Activated T-cell treated with anti-CD3 and anti-CD28 coated beads for 1 hour (primary cell): ENCODE measurements at regions not wholly inside any gene's neighbourhood (a gene's known extent, or its start where the extent isn't known, plus 50 kb on each side); places are given as distances from the start of the nearest gene placed in this dataset.

Experiments used
- DNase-seq: peaks from one replicate; pipeline ENCODE4 v3.0.0-alpha.2; 2020; ENCODE audit warnings: low read depth

GRCh38 chr14:62015945-62016344 lies 253.7 kb downstream of the SNAPC1 start:
- no peak for DNase-seq

GRCh38 chr14:62017651-62018230 lies 255.5 kb downstream of the SNAPC1 start:
- DNase-seq, result no peak

DNA sequence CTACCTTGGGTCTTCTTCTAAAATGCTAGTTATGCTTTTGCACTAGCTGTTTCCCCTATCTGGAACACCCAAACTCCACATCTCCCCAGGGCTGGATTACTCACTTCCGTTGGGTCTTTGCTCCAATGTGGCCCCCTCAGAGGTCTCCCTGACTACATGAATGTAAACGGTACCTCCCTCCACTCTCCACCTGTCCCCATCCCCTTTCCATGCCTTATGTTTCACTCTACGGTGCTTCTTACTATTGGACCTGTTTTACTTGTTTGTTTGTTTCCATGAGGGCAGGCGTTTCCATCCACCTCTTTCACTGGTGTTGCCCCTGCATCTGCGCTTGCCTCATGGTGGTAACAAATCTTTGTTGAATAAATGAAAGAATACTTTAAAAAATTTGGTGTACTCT lies 256.4 kb downstream of the SNAPC1 start:
- no peak for DNase-seq

DNA sequence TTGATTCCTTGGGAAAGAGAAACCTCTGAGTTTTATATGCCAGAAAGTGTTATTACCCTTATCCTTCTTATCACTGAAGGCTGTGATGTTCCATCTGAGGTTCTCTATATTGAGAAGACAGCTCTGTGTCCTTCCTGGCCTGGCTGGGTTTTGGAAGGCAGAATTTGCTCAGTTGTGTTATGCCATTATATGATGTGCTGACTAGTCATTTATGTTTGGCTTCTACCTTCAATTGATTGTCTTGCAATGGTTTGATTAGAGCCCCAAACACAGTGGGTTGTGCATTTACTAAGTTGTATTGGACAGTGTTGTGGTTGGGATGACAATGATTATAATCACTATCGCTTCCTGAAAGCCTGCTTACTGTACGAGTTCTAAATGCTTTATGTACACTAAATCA lies 265.7 kb downstream of the SNAPC1 start:
- no peak for DNase-seq

DNA sequence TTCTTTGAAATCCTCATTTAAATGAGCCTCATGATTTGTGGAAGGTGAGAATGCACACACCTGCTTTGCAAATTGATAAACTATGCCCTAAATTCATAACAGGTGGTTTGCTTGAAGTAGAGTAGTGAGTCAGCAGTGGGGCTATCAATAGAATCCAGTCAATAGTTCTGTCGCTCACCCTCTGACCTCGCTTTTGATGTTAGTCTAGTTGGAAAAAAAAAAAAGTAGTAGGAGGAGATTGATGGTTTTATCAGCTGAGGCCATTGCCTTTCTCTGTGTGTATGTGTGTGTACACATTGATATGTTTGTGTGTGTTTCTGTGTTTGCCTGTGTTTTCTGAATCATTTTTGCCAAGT lies 267.3 kb downstream of the SNAPC1 start:
- no peak for DNase-seq

- DNase-seq, result no peak
Observed at GRCh38 chr14:62030387-62030786, 268.2 kb downstream of the SNAPC1 start.

DNA sequence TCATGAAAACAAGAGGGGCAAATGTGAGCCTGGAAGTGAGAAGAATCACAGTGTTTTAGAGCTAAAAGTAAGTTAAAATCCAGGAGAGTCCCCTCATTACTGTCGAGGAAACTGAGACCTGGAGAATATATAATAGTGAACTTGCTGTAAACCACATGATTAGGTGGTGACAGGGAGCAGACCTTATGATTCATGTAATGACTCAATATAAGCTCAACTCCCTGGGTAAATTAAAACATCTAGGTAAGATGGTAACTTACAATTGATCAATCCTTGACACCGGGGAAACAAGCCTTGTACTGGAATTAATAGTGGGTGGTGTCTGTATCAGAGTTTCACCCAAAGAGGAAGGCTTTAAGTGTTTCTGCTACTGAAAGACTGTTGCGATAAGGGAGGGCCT lies 269.3 kb downstream of the SNAPC1 start:
- DNase-seq, result no peak

- no peak for DNase-seq
Observed at GRCh38 chr14:62053188-62053587, 291.0 kb downstream of the SNAPC1 start.

GRCh38 chr14:62056789-62057188 lies 294.6 kb downstream of the SNAPC1 start:
- no peak for DNase-seq

- no peak for DNase-seq
Observed at GRCh38 chr14:62062645-62063044, 300.4 kb downstream of the SNAPC1 start.

DNA sequence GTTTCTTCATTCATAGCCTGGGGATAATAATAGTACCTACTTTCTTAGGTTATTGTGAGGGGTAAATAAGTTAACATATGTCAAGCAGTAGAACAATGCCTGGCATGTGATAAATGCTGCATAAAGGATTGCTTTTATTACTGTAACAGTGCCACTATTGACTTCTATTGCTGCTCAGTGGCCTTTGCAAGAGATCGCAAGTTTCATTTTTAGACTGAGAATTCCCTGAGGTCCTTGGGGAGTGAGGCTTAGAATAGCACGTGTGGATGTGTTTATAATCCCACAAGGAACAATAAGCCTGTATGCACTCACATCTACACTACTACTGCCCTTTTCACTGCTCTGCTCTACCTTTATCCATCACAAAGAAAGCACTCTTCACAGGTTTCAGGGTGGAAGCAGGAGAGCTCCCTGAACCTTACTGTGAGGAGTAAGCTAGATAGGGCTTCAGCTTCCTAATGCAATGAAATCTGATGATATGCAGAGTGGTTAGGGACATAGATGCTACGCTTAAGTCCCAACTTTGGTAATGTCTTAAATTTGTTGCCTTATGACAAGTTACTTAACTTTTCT lies 302.6 kb downstream of the SNAPC1 start:
- DNase-seq, result no peak

- no peak for DNase-seq
Observed at GRCh38 chr14:62066304-62066703, 304.1 kb downstream of the SNAPC1 start.

DNA sequence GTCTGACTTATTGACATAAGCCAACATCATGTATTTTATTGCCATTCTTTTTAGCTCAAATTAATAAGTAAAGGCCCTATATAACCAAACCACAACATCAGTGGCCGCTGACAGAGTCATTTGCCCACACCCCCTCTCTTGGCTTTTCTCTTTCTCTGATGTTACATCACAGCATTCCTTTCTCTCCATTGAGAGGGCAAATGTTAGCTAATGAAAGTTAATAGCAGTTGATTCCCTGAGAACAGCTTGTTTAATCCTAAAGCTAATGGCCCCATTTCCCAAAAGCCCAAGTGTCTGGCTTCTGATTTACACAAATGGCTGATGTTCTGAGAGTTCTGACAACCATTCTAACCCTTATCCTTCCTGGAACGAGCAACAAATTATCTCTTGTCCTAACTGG lies 308.8 kb downstream of the SNAPC1 start:
- DNase-seq, result no peak

DNA sequence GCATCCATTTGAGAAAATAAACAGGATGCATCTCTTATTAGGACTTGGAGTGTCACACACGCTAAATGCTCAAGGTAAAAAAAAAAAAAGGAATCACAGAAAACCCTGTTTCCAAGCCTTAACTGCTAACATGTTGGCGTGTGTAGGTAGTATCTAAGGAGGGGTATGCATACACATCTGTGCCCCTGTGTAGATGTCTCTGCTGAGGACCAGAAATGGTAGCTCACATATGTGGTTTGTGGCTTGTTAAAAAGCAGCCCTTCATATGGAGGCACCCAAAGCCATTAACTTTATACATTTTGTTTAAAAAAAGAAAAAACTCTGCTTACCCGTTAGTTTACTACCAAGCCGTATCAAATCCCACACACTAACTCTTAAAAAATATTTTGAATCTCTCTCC lies 314.1 kb downstream of the SNAPC1 start:
- no peak for DNase-seq

- DNase-seq, result no peak
Observed at GRCh38 chr14:62076825-62077605, 314.8 kb downstream of the SNAPC1 start.

GRCh38 chr14:62077676-62078261 lies 315.5 kb downstream of the SNAPC1 start:
- no peak for DNase-seq

DNA sequence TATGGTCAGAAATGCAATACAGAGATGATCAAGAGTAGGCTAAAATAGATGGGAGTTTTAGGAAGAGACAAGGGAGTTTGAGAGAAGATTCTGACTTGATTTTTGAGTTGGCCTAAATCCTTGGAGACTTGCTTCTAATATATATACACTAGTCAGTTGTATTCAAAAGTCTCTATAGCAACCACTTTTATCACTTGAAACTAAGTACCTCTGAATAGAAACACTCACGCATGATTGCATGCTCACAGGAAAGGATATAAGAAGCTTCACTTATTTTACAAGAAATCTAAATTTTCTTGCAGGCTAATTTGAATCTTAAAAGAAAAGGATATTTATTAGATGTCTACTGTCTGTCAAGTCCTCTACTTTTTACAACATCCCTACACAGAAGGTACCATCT lies 316.8 kb downstream of the SNAPC1 start:
- DNase-seq, result no peak

GRCh38 chr14:62081012-62081612 lies 318.9 kb downstream of the SNAPC1 start:
- DNase-seq, result no peak

DNA sequence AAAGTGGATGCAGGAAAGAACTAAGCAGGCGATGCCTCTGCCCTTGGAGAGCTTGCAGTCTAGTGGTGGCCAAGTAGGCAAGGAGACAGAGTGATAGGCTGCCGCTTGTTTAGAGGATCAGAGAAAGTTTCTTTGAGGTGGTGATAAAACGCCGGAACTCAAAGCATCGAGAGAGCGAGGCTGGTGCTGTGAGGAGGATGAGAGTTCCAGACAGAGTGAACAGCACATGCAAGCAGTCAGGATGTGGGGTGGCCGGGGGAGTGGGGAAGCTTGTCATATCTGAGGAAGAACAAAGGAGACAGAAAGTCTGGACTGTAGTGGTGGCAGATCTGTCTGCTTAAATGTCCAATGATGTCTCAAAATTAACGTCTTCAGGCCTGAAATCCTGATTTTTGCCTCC lies 319.7 kb downstream of the SNAPC1 start:
- DNase-seq, result no peak

DNA sequence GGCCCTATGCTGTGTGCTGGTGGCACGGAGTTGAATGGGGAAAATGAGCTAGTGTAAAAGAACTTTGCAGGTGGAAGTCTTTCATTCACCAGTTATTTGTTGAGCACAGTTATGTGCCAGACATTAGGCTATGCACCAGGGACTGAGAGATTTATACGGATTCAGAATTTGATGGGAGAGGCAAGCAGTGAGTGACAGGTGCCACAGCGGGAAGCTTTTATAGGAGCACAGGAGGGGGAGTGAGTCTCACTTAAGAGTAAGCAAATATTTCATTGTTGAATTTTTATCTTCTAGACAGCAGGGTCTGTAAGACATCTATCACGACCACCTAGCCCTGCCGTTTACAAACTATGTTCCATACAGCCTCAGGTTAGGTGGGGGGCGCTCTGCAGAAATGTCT lies 320.6 kb downstream of the SNAPC1 start:
- DNase-seq, result no peak

DNA sequence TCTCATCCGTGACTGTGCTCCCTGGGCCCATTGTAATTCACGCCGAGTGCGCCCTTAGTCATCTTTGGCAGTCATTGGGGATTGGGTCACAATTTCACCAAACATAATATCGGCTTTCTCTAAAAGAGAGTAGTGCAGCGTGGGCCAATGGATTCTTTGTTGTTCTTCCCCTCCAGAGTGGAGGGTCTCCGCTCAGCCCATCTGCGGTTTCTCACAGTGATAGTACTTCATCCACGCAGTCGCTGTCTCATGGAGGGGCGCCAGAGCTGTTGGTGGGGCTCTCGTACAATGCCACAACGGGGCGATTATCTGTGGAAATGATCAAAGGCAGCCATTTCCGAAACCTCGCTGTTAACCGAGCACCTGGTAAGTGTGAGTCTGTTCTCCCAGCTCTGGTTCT lies 321.8 kb downstream of the SNAPC1 start:
- no peak for DNase-seq

DNA sequence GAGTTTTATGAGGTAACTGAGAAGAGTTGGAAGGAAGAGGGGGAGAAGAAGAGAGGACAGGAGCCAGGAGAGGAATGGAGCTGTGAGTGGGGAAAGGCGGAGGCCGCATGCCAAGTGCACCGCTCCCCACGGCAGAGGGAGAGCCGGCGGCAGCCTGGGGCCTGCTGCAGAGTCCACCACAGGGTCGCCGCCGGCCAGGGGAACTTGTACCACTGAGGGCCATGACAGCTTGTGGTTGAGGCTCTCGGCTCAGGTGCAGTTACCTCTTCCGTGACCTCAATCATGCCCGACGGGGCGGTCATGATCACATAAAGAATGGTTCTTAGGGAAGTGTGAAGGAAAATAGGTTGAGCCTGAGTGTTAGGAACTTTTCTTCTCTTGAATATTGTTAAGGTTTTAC lies 325.0 kb downstream of the SNAPC1 start:
- DNase-seq, result no peak

GRCh38 chr14:62093736-62094135 lies 331.5 kb downstream of the SNAPC1 start:
- DNase-seq, result no peak
